Sigmoid colon (tissue), 3 donors: ENCODE measurements at regions not wholly inside any gene's neighbourhood (a gene's known extent, or its start where the extent isn't known, plus 50 kb on each side); places are given as distances from the start of the nearest gene placed in this dataset.

Experiments
- CTCF ChIP-seq, 4 experiments: fragments of 450-650 bp in 3 of 4; fragments of 200-600 bp in 1 of 4; IDR thresholded peaks; one replicate each; pipeline ENCODE4 v1.5.1; 2016 to 2019; ENCODE audit warnings: antibody characterized with exemption in 4 of 4, mild to moderate bottlenecking in 3 of 4, moderate library complexity in 2 of 4
- POLR2A ChIP-seq, 2 donors: fragments of 450-650 bp; IDR thresholded peaks; one replicate each; pipeline ENCODE4 v1.6.1; 2016; ENCODE audit warnings: antibody characterized with exemption in 2 of 2, mild to moderate bottlenecking in 2 of 2, moderate library complexity in 2 of 2

- TF ChIP-seq CTCF (IDR thresholded peaks at IDR 0.05) (no peak), POLR2A (IDR thresholded peaks at IDR 0.05) (no peak)
These were observed 312.1 kb downstream of the SKIDA1 start for GRCh38 chr10:21213381-21213780.
